ENCODE measurements at regions not wholly inside any gene's neighbourhood (a gene's known extent, or its start where the extent isn't known, plus 50 kb on each side); places are given as distances from the start of the nearest gene placed in this dataset.
"Not testable (repeated sequence)": the region's sequence is repeated elsewhere in the genome, so short reads cannot be mapped to it uniquely, and the experiment has no call there.

GRCh38 chr17:6373599-6373998 is 61.3 kb downstream of the AIPL1 start:
- DNase-seq: not testable (repeated sequence)

DNA sequence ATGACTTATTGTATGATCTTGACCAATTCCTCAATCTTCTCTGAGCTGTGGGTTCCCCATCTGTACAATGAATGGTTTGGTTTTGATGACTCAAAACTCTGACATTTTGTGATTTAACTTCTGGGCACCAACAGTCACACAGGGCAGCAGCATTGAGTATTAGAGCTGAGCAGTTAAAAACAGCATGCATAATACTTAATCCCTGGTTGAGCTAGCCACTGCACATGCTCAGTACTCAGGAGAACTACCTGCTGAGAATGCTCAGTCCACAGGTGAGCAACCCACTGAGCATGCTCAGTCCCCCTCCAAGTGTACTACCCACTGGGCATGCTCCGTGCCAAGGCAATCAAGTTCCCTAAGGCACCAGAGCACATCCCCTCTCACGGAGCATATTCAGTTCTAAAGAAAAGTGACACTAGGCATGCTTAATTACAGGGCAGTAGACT is 68.7 kb downstream of the AIPL1 start:
- DNase-seq: no peak

GRCh38 chr17:6365200-6365943 is 69.5 kb downstream of the AIPL1 start:
- no peak for DNase-seq

- no peak for DNase-seq
These were observed 73.2 kb downstream of the AIPL1 start for GRCh38 chr17:6361733-6362132.

- DNase-seq: no peak
These were observed 76.8 kb downstream of the AIPL1 start for GRCh38 chr17:6358131-6358530.

- no peak for DNase-seq
These were observed 78.4 kb downstream of the AIPL1 start for GRCh38 chr17:6356562-6356961.

DNA sequence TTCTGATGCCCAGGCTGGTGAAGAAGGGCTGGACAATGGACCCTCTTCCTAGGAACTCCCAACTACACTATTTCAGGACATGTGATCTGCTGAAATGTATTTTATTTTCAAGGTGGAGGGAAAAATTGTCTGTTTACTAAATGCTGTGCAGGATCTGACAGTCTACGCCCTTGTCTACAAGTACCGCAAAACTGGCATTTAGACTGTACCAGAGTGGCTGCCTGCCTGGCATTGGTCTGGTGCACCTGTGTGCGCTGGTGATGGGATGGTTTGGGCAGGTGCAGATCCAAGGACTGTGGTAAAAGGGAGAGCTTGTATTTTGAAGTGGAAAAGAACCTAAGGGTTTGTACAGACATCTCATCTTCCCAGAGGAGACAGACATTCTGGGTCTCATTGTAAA is 79.7 kb downstream of the AIPL1 start:
- DNase-seq: no peak

GRCh38 chr17:6352801-6353560 is 81.9 kb downstream of the AIPL1 start:
- DNase-seq: peak in 1 of 58 donors; percentile 29

GRCh38 chr17:6352016-6352415 is 82.9 kb downstream of the AIPL1 start:
- DNase-seq: no peak

GRCh38 chr17:6350806-6351205 is 84.1 kb downstream of the AIPL1 start:
- DNase-seq: no peak

GRCh38 chr17:6348891-6349290 is 86.0 kb downstream of the AIPL1 start:
- DNase-seq: no peak

GRCh38 chr17:6347776-6348175 is 87.1 kb downstream of the AIPL1 start:
- no peak for DNase-seq

- DNase-seq: no peak
These were observed 87.9 kb downstream of the AIPL1 start for GRCh38 chr17:6346986-6347385.

- peak in 2 of 58 donors; percentile 2 to 3 for DNase-seq
These were observed 88.7 kb downstream of the AIPL1 start for GRCh38 chr17:6346156-6346786.

- DNase-seq: no peak
These were observed 91.2 kb downstream of the AIPL1 start for GRCh38 chr17:6343736-6344135.

- DNase-seq: no peak
These were observed 91.7 kb downstream of the AIPL1 start for GRCh38 chr17:6343191-6343590.

DNA sequence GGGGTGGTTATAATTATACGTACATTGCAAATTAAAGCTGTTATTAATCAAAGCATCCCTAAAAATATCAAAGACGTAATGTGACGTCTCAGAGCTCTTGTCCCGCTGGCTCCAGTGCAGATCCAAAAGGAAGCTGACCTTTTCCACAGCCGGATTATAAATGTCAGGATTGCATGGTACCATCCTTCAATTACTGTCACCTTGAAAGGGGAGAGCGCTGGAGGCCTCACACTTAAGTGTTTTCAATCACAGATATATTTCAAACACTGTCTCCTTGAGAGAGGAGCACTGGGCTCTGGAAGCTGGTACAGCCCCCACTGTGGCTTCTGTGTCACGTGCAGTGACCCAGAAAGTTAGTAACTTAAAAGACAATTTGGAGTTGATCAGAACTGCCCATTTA is 94.2 kb downstream of the AIPL1 start:
- DNase-seq: no peak

DNA sequence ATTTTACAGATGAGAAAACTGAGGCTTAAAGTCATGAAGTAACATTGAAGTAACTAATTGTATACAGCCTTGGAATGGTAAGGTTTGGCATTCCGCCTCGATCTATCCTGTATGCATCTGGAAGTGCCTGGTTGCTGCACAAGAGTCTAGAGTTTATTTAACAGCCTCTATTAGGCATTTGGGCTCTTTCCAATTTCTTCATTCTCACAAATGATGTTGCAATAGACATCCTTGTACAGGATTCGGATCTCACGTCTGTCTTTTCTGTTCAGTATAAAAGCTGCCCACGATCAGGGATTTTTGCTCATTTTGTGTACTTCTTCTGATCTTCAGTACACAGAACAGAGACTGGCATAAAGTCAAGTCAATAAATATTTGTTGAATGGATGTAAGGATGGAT is 100.5 kb downstream of the AIPL1 start:
- no peak for DNase-seq

GRCh38 chr17:6330936-6331335 is 104.0 kb downstream of the AIPL1 start:
- DNase-seq: no peak

DNA sequence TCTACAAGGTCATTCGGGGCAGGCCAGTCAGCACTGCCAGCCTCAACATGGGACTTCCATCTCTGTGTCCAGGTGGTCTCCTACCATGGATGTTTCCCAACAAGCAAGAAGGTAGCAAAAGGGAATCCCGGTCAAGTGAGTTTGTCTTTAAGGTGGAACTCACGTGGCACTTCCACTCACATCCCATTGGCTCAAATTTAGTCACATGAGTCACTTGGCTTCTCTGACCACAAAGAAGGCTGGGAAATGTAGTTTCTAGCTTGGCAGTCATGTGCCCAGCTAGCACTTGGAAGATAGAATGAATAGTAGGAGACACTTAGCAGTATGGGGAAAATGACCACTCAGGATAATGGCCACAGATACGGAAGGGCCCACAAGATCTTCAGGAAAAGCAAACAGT is 106.6 kb downstream of the AIPL1 start:
- DNase-seq: no peak

GRCh38 chr17:6327007-6327406 is 107.9 kb downstream of the AIPL1 start:
- DNase-seq: no peak

DNA sequence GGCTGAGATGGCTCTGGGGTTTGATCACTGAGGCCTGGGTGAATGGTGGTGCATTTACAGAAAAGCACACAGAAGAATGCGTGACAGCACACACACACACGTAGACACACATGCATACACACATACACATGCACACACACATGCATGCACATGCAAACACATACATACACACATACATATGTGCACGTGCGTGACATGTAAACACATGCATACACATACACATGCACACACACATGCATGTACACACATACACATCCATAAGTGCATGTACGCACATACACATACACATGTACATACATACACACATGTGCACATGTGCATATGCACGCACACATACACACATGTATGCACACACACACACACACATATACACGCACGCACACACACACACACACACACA is 108.4 kb downstream of the AIPL1 start:
- no peak for DNase-seq
